Naive thymus-derived CD4-positive, alpha-beta T cell (primary cell): ENCODE measurements at regions not wholly inside any gene's neighbourhood (a gene's known extent, or its start where the extent isn't known, plus 50 kb on each side); places are given as distances from the start of the nearest gene placed in this dataset.

ENCODE experiments used
- ATAC-seq: fragments of 150-1000 bp; cut with Tn5 transposase; 2 replicates; pipeline ENCODE4 v1.10.0; 2021; ENCODE audit warnings: mild to moderate bottlenecking, moderate library complexity
- CTCF ChIA-PET: fragments of 350-600 bp; sonication (Branson Sonifier 250); formaldehyde crosslinking; loops from one replicate; lab custom pipeline; 2021; ENCODE audit warnings: antibody characterized with exemption; lab: Charles Lee
- POLR2A ChIA-PET: fragments of 350-600 bp; sonication (Branson Sonifier 250); formaldehyde crosslinking; loops from one replicate; lab custom pipeline; 2021; ENCODE audit warnings: antibody characterized with exemption, inconsistent platforms; lab: Charles Lee
- DNase-seq, 9 donors: peaks; one replicate each; pipeline versions ENCODE4 v3.0.0 to v3.0.0-alpha.2; 2020 to 2022; ENCODE audit warnings: mixed read lengths in 1 of 9
- H3K27ac ChIP-seq: one replicate; pipeline ENCODE4 v1.7.0; 2013; ENCODE audit warnings: mild to moderate bottlenecking, low read depth, low read length, moderate library complexity
- H3K27me3 ChIP-seq, 2 donors: one replicate each; pipeline ENCODE4 v1.7.0; 2013; ENCODE audit warnings: low read length in 2 of 2, mild to moderate bottlenecking in 2 of 2, moderate library complexity in 2 of 2; ENCODE audit not compliant: control insufficient read depth in 2 of 2, insufficient read depth in 2 of 2
- H3K36me3 ChIP-seq, 3 experiments: 1 replicate in 2 of 3; 2 replicates in 1 of 3; pipeline ENCODE4 v1.7.0; 2013; ENCODE audit warnings: low read length in 3 of 3, mild to moderate bottlenecking in 3 of 3, moderate library complexity in 1 of 3; ENCODE audit not compliant: insufficient read depth in 3 of 3, control insufficient read depth in 2 of 3
- H3K4me1 ChIP-seq, 2 donors: one replicate each; pipeline ENCODE4 v1.7.0; 2013; ENCODE audit warnings: low read length in 2 of 2, mild to moderate bottlenecking in 2 of 2, moderate library complexity in 1 of 2; ENCODE audit not compliant: control insufficient read depth in 2 of 2, insufficient read depth in 2 of 2
- H3K4me3 ChIP-seq: 2 replicates; pipeline ENCODE4 v1.7.0; 2013; ENCODE audit warnings: mild to moderate bottlenecking, low read length
- H3K9me3 ChIP-seq, 3 experiments: 1 replicate in 2 of 3; 2 replicates in 1 of 3; pipeline ENCODE4 v1.7.0; 2013; ENCODE audit warnings: low read length in 3 of 3; ENCODE audit not compliant: control insufficient read depth in 2 of 3
- H3K27ac Mint-ChIP-seq, 9 donors: one replicate each; pipeline ENCODE4 v1.8.0; 2020 to 2022; ENCODE audit warnings: mixed read lengths in 9 of 9, mild to moderate bottlenecking in 8 of 9, moderate library complexity in 5 of 9, inconsistent platforms in 2 of 9
- H3K27me3 Mint-ChIP-seq, 5 donors: one replicate each; pipeline ENCODE4 v1.8.0; 2021 to 2022; ENCODE audit warnings: mixed read lengths in 5 of 5, mild to moderate bottlenecking in 1 of 5
- H3K36me3 Mint-ChIP-seq, 5 donors: one replicate each; pipeline ENCODE4 v1.8.0; 2020 to 2022; ENCODE audit warnings: mixed read lengths in 5 of 5, mild to moderate bottlenecking in 3 of 5, inconsistent platforms in 1 of 5
- H3K4me1 Mint-ChIP-seq, 7 donors: one replicate each; pipeline ENCODE4 v1.8.0; 2020 to 2022; ENCODE audit warnings: mixed read lengths in 7 of 7, mild to moderate bottlenecking in 3 of 7, inconsistent platforms in 1 of 7
- H3K4me3 Mint-ChIP-seq, 10 donors: one replicate each; pipeline ENCODE4 v1.8.0; 2020 to 2022; ENCODE audit warnings: mild to moderate bottlenecking in 10 of 10, mixed read lengths in 10 of 10, moderate library complexity in 6 of 10, inconsistent platforms in 2 of 10
- H3K9me3 Mint-ChIP-seq, 11 donors: one replicate each; pipeline ENCODE4 v1.8.0; 2020 to 2022; ENCODE audit warnings: mixed read lengths in 11 of 11, mild to moderate bottlenecking in 4 of 11, inconsistent platforms in 1 of 11, moderate library complexity in 1 of 11
- intact Hi-C, 2 donors: fragments of 100-400 bp; cut with micrococcal nuclease; formaldehyde crosslinking; loops; one replicate each; pipeline ENCODE4 v1.15.1; 2023

GRCh38 chrX:109830704-109831206, 97.7 kb upstream of the ACSL4 start:
- CTCF ChIA-PET = no interaction called here
- H3K4me3 Mint-ChIP-seq = no peak overlapping the region
- Histone ChIP-seq H3K36me3 (no peaks in the 10 kb centered on the region), H3K9me3 (no peaks in the 10 kb centered on the region), H3K27ac (no peak overlapping the region), H3K27me3 (no peaks in the 10 kb centered on the region), H3K4me3 (no peak overlapping the region), H3K4me1 (no peaks in the 10 kb centered on the region)
- no peaks in the 10 kb centered on the region for H3K36me3 Mint-ChIP-seq
- H3K9me3 Mint-ChIP-seq = peaks cover 0 to 2% (median 0%) of the 10 kb centered on the region in 11 donors
- ATAC-seq (no peak), DNase-seq (no peak)
- no peak overlapping the region for H3K27ac Mint-ChIP-seq
- H3K27me3 Mint-ChIP-seq = no peaks in the 10 kb centered on the region
- POLR2A ChIA-PET = no interaction called here
- H3K4me1 Mint-ChIP-seq = peaks cover 0 to 4% (median 0%) of the 10 kb centered on the region in 7 donors
- intact Hi-C loops = no loop called here

- no peak overlapping the region for H3K27ac ChIP-seq
- peaks cover 0 to 2% (median 0%) of the 10 kb centered on the region in 11 donors for H3K9me3 Mint-ChIP-seq
- no peaks in the 10 kb centered on the region for H3K36me3 Mint-ChIP-seq
- intact Hi-C loops = no loop called here
- H3K4me3 ChIP-seq = no peak overlapping the region
- H3K4me3 Mint-ChIP-seq = no peak overlapping the region
- POLR2A ChIA-PET = no interaction called here
- H3K27ac Mint-ChIP-seq = no peak overlapping the region
- no peaks in the 10 kb centered on the region for H3K36me3 ChIP-seq
- H3K27me3 Mint-ChIP-seq = no peaks in the 10 kb centered on the region
- no peaks in the 10 kb centered on the region for H3K27me3 ChIP-seq
- peaks cover 0 to 4% (median 0%) of the 10 kb centered on the region in 7 donors for H3K4me1 Mint-ChIP-seq
- CTCF ChIA-PET = interaction anchor here (0.9 kb wide), 1 partner anchor 59 kb away, joined by 5 read pairs; no protein-coding TSS in a partner anchor
- ATAC-seq (no peak), DNase-seq (no peak)
- no peaks in the 10 kb centered on the region for H3K9me3 ChIP-seq
- H3K4me1 ChIP-seq = no peaks in the 10 kb centered on the region
Measured at GRCh38 chrX:109831326-109831985, 98.4 kb upstream of the ACSL4 start.

- no peak overlapping the region for H3K27ac Mint-ChIP-seq
- intact Hi-C loops = no loop called here
- CTCF ChIA-PET = no interaction called here
- H3K4me3 ChIP-seq = no peak overlapping the region
- DNase-seq (peak in 1 of 9 donors; percentile 20), ATAC-seq (no peak)
- no peaks in the 10 kb centered on the region for H3K27me3 ChIP-seq
- no peaks in the 10 kb centered on the region for H3K4me1 ChIP-seq
- peaks cover 0 to 5% (median 0%) of the 10 kb centered on the region in 11 donors for H3K9me3 Mint-ChIP-seq
- POLR2A ChIA-PET = no interaction called here
- H3K27ac ChIP-seq = no peak overlapping the region
- no peaks in the 10 kb centered on the region for H3K36me3 Mint-ChIP-seq
- H3K4me1 Mint-ChIP-seq = no peaks in the 10 kb centered on the region
- no peaks in the 10 kb centered on the region for H3K27me3 Mint-ChIP-seq
- no peak overlapping the region for H3K4me3 Mint-ChIP-seq
- H3K36me3 ChIP-seq = no peaks in the 10 kb centered on the region
- H3K9me3 ChIP-seq = no peaks in the 10 kb centered on the region
Measured at GRCh38 chrX:109839694-109840567, 106.9 kb upstream of the ACSL4 start.

GRCh38 chrX:109840585-109840984, 107.5 kb upstream of the ACSL4 start:
- Mint-ChIP-seq H3K4me3 (no peak overlapping the region), H3K4me1 (no peaks in the 10 kb centered on the region), H3K9me3 (peaks cover 0 to 5% (median 0%) of the 10 kb centered on the region in 11 donors), H3K36me3 (no peaks in the 10 kb centered on the region), H3K27me3 (no peaks in the 10 kb centered on the region), H3K27ac (no peak overlapping the region)
- H3K4me3 ChIP-seq = no peak overlapping the region
- H3K36me3 ChIP-seq = no peaks in the 10 kb centered on the region
- no peaks in the 10 kb centered on the region for H3K27me3 ChIP-seq
- ChIA-PET CTCF (no interaction called here), POLR2A (no interaction called here)
- intact Hi-C loops = no loop called here
- H3K9me3 ChIP-seq = no peaks in the 10 kb centered on the region
- DNase-seq = peak in 1 of 9 donors; percentile 31
- H3K4me1 ChIP-seq = no peaks in the 10 kb centered on the region
- peak; percentile 73 for ATAC-seq
- no peak overlapping the region for H3K27ac ChIP-seq

- POLR2A ChIA-PET = no interaction called here
- intact Hi-C loops = no loop called here
- CTCF ChIA-PET = interaction anchor here (0.6 kb wide), 1 partner anchor 152 kb away, joined by 3 read pairs; no protein-coding TSS in a partner anchor
- Histone ChIP-seq H3K4me1 (no peaks in the 10 kb centered on the region), H3K36me3 (no peaks in the 10 kb centered on the region), H3K4me3 (no peak overlapping the region), H3K27ac (no peak overlapping the region), H3K27me3 (no peaks in the 10 kb centered on the region), H3K9me3 (no peaks in the 10 kb centered on the region)
- Mint-ChIP-seq H3K36me3 (no peaks in the 10 kb centered on the region), H3K4me3 (no peak overlapping the region), H3K9me3 (peaks cover 0 to 4% (median 0%) of the 10 kb centered on the region in 11 donors), H3K27ac (no peak overlapping the region), H3K4me1 (no peaks in the 10 kb centered on the region), H3K27me3 (no peaks in the 10 kb centered on the region)
- DNase-seq (no peak), ATAC-seq (no peak)
Measured at GRCh38 chrX:109841257-109841656, 108.2 kb upstream of the ACSL4 start.

- H3K27ac Mint-ChIP-seq = no peak overlapping the region
- DNase-seq (no peak), ATAC-seq (no peak)
- Histone ChIP-seq H3K27ac (no peak overlapping the region), H3K4me1 (no peaks in the 10 kb centered on the region), H3K27me3 (no peaks in the 10 kb centered on the region), H3K9me3 (no peaks in the 10 kb centered on the region), H3K4me3 (no peak overlapping the region), H3K36me3 (no peaks in the 10 kb centered on the region)
- no peaks in the 10 kb centered on the region for H3K36me3 Mint-ChIP-seq
- no peaks in the 10 kb centered on the region for H3K4me1 Mint-ChIP-seq
- H3K9me3 Mint-ChIP-seq = no peaks in the 10 kb centered on the region
- no peak overlapping the region for H3K4me3 Mint-ChIP-seq
- POLR2A ChIA-PET = no interaction called here
- no peaks in the 10 kb centered on the region for H3K27me3 Mint-ChIP-seq
- CTCF ChIA-PET = interaction anchor here (0.6 kb wide), 1 partner anchor 153 kb away, joined by 3 read pairs; no protein-coding TSS in a partner anchor
- intact Hi-C loops = no loop called here
Measured at GRCh38 chrX:109841869-109842579, 109.0 kb upstream of the ACSL4 start.
